Smooth muscle cell of the brain vasculature (primary cell): ENCODE measurements at regions not wholly inside any gene's neighbourhood (a gene's known extent, or its start where the extent isn't known, plus 50 kb on each side); places are given as distances from the start of the nearest gene placed in this dataset.

Source experiments
- DNase-seq: peaks from one replicate; pipeline ENCODE4 v3.0.0-alpha.2; 2012; ENCODE audit warnings: low read depth, low spot score

- DNase-seq = no peak
Measured at GRCh38 chr5:130267926-130268325, 363.7 kb downstream of the CHSY3 start.

- DNase-seq = no peak
Measured at GRCh38 chr5:130260481-130260880, 356.2 kb downstream of the CHSY3 start.

GRCh38 chr5:130251931-130252330 is 347.7 kb downstream of the CHSY3 start:
- no peak for DNase-seq

- no peak for DNase-seq
Measured at GRCh38 chr5:130243641-130244040, 339.4 kb downstream of the CHSY3 start.

- DNase-seq = no peak
Measured at GRCh38 chr5:130237721-130238120, 333.5 kb downstream of the CHSY3 start.
